B cell (primary cell): ENCODE measurements at regions not wholly inside any gene's neighbourhood (a gene's known extent, or its start where the extent isn't known, plus 50 kb on each side); places are given as distances from the start of the nearest gene placed in this dataset.

Experiments
- ATAC-seq: fragments of 200-7000 bp; cut with Tn5 transposase; one replicate; pipeline ENCODE4 v1.10.0; 2021; ENCODE audit warnings: low read depth, mild to moderate bottlenecking, moderate number of reproducible peaks, moderate library complexity
- CTCF ChIA-PET: fragments of 350-600 bp; sonication (Branson Sonifier 250); formaldehyde crosslinking; loops from one replicate; lab custom pipeline; 2021; ENCODE audit warnings: antibody characterized with exemption, inconsistent platforms; lab: Charles Lee
- POLR2A ChIA-PET: fragments of 350-600 bp; sonication (Branson Sonifier 250); formaldehyde crosslinking; loops from one replicate; lab custom pipeline; 2021; ENCODE audit warnings: antibody characterized with exemption; lab: Charles Lee
- DNase-seq: peaks from one replicate; pipeline ENCODE4 v3.0.0; 2013
- H2AFZ ChIP-seq: 2 replicates; pipeline ENCODE4 v1.6.1; 2012; ENCODE audit warnings: mild to moderate bottlenecking, low read depth, low read length; ENCODE audit not compliant: insufficient read depth, poor library complexity, severe bottlenecking
- H3K27ac ChIP-seq, 2 donors: 1 replicate in 1 of 2; 2 replicates in 1 of 2; pipeline ENCODE4 v1.5.1; 2012 to 2013; ENCODE audit warnings: low read length in 2 of 2, mild to moderate bottlenecking in 2 of 2, moderate library complexity in 1 of 2
- H3K27me3 ChIP-seq, 4 experiments: fragments of 200-600 bp in 1 of 4; sonication (generic) in 1 of 4; replicated peaks in 1 of 4; 1 replicate in 2 of 4; 2 replicates in 2 of 4; pipeline versions ENCODE4 v1.6.1 to v1.7.0; 2013 to 2016; ENCODE audit warnings: low read length in 3 of 4, mild to moderate bottlenecking in 2 of 4, mixed read lengths in 1 of 4, moderate library complexity in 1 of 4; ENCODE audit not compliant: insufficient read depth in 4 of 4, control insufficient read depth in 3 of 4; ENCODE audit errors: control extremely low read depth in 1 of 4
- H3K36me3 ChIP-seq, 2 experiments: replicated peaks in 1 of 2; 1 replicate in 1 of 2; 2 replicates in 1 of 2; pipeline versions ENCODE4 v1.6.1 to v1.7.1; 2013; ENCODE audit warnings: low read length in 1 of 2; ENCODE audit not compliant: insufficient read depth in 2 of 2, control insufficient read depth in 1 of 2; ENCODE audit errors: control extremely low read depth in 1 of 2, extremely low read depth in 1 of 2
- H3K4me1 ChIP-seq, 2 donors: fragments of 200-600 bp in 1 of 2; sonication (generic) in 1 of 2; 1 replicate in 1 of 2; 2 replicates in 1 of 2; pipeline versions ENCODE4 v1.5.1 to v1.6.1; 2013 to 2017; ENCODE audit warnings: low read length in 2 of 2; ENCODE audit not compliant: control insufficient read depth in 2 of 2, insufficient read depth in 2 of 2
- H3K4me2 ChIP-seq: replicated peaks from 2 replicates; pipeline ENCODE3; 2012; ENCODE audit warnings: mild to moderate bottlenecking, low read depth, low read length; ENCODE audit not compliant: poor library complexity, severe bottlenecking
- H3K4me3 ChIP-seq, 5 experiments: fragments of 200-600 bp in 1 of 5; sonication (generic) in 1 of 5; 1 replicate in 3 of 5; 2 replicates in 2 of 5; pipeline versions ENCODE4 v1.5.1 to v1.7.0; 2011 to 2016; ENCODE audit warnings: low read length in 4 of 5, mild to moderate bottlenecking in 4 of 5, low read depth in 2 of 5, control low read depth in 1 of 5, moderate library complexity in 1 of 5; ENCODE audit not compliant: insufficient read depth in 1 of 5; ENCODE audit errors: control extremely low read depth in 1 of 5, extremely low read depth in 1 of 5
- H3K79me2 ChIP-seq: fragments of 200-600 bp; sonication (generic); one replicate; pipeline ENCODE4 v1.6.0; 2016; ENCODE audit warnings: low read length; ENCODE audit not compliant: control insufficient read depth, insufficient read depth
- H3K9ac ChIP-seq: fragments of 200-600 bp; sonication (generic); 2 replicates; pipeline ENCODE4 v1.6.1; 2017; ENCODE audit warnings: mild to moderate bottlenecking, low read length, moderate library complexity
- H3K9me3 ChIP-seq, 3 donors: one replicate each; pipeline versions ENCODE4 v1.6.1 to v1.7.1; 2013; ENCODE audit warnings: low read length in 2 of 3; ENCODE audit not compliant: control insufficient read depth in 2 of 3, insufficient read depth in 1 of 3; ENCODE audit errors: control extremely low read depth in 1 of 3
- H4K20me1 ChIP-seq: 2 replicates; pipeline ENCODE4 v1.6.0; 2012; ENCODE audit warnings: mild to moderate bottlenecking, low read length; ENCODE audit not compliant: insufficient read depth, control insufficient read depth, poor library complexity, severe bottlenecking
- H3K27ac Mint-ChIP-seq: one replicate; pipeline ENCODE4 v1.8.0; 2021; ENCODE audit warnings: mixed read lengths
- H3K27me3 Mint-ChIP-seq: one replicate; pipeline ENCODE4 v1.8.0; 2021; ENCODE audit warnings: mixed read lengths
- H3K4me1 Mint-ChIP-seq: one replicate; pipeline ENCODE4 v1.8.0; 2021; ENCODE audit warnings: mixed read lengths
- H3K4me3 Mint-ChIP-seq: one replicate; pipeline ENCODE4 v1.8.0; 2021; ENCODE audit warnings: mixed read lengths
- H3K9me3 Mint-ChIP-seq: one replicate; pipeline ENCODE4 v1.8.0; 2022; ENCODE audit warnings: mixed read lengths; ENCODE audit not compliant: insufficient read depth
- CTCF ChIP-seq: fragments of 200-600 bp; IDR thresholded peaks from one replicate; pipeline ENCODE4 v1.8.0; 2022; ENCODE audit warnings: antibody characterized with exemption, mild to moderate bottlenecking
- EZH2 ChIP-seq: IDR thresholded peaks from 2 replicates; pipeline ENCODE4 v1.6.1; 2012; ENCODE audit warnings: borderline replicate concordance, low read depth, mild to moderate bottlenecking, moderate library complexity, low read length; ENCODE audit not compliant: insufficient read depth, poor library complexity, severe bottlenecking
- WGBS: methylation state at CpG from one replicate; pipeline ENCODE4 v1.1.5; 2013; ENCODE audit warnings: missing lambda C conversion rate; ENCODE audit not compliant: insufficient coverage; 5-methylcytosine and 5-hydroxymethylcytosine counted together
- intact Hi-C: fragments of 100-400 bp; cut with micrococcal nuclease; formaldehyde crosslinking; loops from one replicate; pipeline ENCODE4 v1.10.0; 2022

- ATAC-seq: no peak
- Histone ChIP-seq H3K79me2 (no peaks in the 10 kb centered on the region), H3K36me3 (no peaks in the 10 kb centered on the region), H3K4me2 (no peak overlapping the region), H3K27ac (no peak overlapping the region), H4K20me1 (no peaks in the 10 kb centered on the region), H3K4me1 (no peaks in the 10 kb centered on the region), H3K27me3 (no peaks in the 10 kb centered on the region), H3K4me3 (no peak overlapping the region), H2AFZ (no peak overlapping the region), H3K9ac (no peak overlapping the region), H3K9me3 (no peaks in the 10 kb centered on the region)
- Mint-ChIP-seq H3K4me1 (no peaks in the 10 kb centered on the region), H3K9me3 (no peaks in the 10 kb centered on the region), H3K4me3 (no peak overlapping the region), H3K27me3 (no peaks in the 10 kb centered on the region), H3K27ac (no peak overlapping the region)
- no peak for DNase-seq
- POLR2A ChIA-PET: no interaction called here
- TF ChIP-seq CTCF: no peak
- TF ChIP-seq EZH2: no peak
- CTCF ChIA-PET: interaction anchor here (1.0 kb wide), 1 partner anchor 128 kb away, joined by 4 read pairs; no protein-coding TSS in a partner anchor
- intact Hi-C loops: loop anchor here (2.0 kb wide), 1 partner anchor 129 kb away; no protein-coding TSS in a partner anchor
Measured at GRCh38 chr1:157367870-157368269, 184.4 kb downstream of the FCRL5 start.

DNA sequence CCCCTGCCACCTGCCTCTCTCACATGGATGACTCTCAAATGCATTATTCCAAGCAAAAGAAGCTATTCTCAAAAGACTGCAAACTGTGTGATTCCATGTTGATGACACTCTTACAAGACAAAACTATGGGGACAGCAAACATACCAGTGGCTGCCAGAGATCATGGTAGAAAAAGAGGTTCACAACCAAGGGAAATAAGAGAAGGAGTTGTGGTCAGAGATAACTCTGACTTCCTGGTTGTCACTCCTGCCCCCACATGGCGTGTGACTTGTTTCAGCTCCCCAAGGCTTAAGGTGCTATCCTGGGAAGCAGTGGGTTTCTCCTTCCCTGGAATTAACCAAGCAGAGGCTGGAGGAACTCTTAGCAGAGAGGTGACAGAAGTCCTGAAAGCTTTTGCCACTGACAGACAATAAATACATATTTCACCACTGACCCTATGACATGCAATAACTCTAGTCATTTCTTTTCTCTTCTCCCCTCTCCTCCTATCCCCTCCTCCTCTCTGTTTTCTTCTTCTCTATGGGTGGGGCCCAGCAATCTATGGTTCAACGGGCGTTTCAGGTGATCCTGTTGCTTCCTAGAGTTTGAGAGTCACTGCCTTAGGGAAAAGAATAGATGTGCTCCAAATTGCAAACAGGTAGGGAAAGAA lies 185.1 kb downstream of the FCRL5 start:
- no peaks in the 10 kb centered on the region for H3K27me3 ChIP-seq
- H3K4me1 ChIP-seq: no peaks in the 10 kb centered on the region
- H3K36me3 ChIP-seq: no peaks in the 10 kb centered on the region
- Mint-ChIP-seq H3K4me3 (no peak overlapping the region), H3K27me3 (no peaks in the 10 kb centered on the region), H3K4me1 (no peaks in the 10 kb centered on the region), H3K9me3 (no peaks in the 10 kb centered on the region), H3K27ac (no peak overlapping the region)
- H3K79me2 ChIP-seq: no peaks in the 10 kb centered on the region
- H3K27ac ChIP-seq: no peak overlapping the region
- CTCF ChIA-PET: interaction anchor here (0.8 to 1.8 kb wide), 4 partner anchors 138 to 758 kb away, joined by 3 to 7 read pairs (median 4); no protein-coding TSS in a partner anchor
- no peak overlapping the region for H3K4me3 ChIP-seq
- no peak overlapping the region for H3K9ac ChIP-seq
- no peaks in the 10 kb centered on the region for H4K20me1 ChIP-seq
- no peak overlapping the region for H2AFZ ChIP-seq
- TF ChIP-seq CTCF (no peak), EZH2 (no peak)
- no peak overlapping the region for H3K4me2 ChIP-seq
- no peak for ATAC-seq
- POLR2A ChIA-PET: no interaction called here
- intact Hi-C loops: no loop called here
- 43% methylated on average over 1 of the region's 3 CpGs for whole genome bisulfite sequencing
- H3K9me3 ChIP-seq: no peaks in the 10 kb centered on the region
- no peak for DNase-seq
